ENCODE measurements at regions not wholly inside any gene's neighbourhood (a gene's known extent, or its start where the extent isn't known, plus 50 kb on each side); places are given as distances from the start of the nearest gene placed in this dataset.

DNA sequence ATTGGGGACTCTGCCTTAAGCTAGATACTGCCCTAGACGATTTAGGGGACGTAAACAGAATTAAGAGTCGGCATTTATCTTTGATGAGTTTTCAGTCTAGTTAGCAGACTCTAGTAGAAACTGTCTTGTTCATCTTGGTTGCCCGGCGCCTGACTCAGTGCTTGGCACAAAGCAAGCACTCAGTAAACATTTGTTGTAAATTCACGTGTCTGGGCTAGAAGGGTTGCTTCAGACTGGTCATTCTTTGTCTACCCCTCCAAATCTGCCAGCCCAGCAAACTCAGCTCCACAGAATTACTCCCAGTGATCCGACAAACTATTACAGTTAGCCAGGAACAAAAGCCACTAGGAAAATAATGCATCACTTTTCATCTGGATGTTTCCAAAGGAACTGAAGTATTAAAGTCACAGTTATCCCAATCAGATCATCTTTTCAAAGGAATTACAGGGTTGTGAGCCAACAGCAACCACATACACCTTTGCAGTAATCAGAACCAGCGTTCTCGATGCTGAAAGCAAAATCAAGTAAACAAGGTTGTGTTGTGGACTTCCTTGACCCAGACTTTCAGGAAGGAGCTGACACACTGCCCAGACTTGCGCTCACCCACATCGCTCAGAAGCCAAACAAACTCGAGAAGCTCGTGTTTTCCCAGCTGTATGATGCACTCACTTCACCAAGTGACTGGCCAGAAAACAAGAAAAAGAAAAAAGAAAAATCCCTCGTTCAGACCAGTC, 66.5 kb upstream of the GADD45A start:
- no peak for DNase-seq

DNA sequence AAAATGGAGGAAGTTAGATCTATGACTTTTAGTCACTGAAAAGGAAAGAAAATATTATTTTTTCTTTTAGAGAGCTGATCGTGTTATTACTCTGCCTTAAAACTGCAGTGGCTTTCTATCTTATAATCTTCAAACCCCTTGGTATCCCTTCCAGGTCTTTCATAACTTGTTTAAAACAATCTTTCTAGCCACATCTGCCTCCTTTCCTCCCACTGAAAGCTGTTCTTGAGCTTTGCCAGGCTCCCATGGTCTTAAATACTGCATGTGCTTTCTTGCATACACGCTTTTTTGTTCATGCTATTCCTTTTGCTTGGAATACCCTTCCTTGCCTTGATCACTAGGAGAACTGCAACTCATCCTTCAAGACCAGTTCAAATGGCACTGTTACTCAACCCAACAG, 65.9 kb upstream of the GADD45A start:
- no peak for DNase-seq

DNA sequence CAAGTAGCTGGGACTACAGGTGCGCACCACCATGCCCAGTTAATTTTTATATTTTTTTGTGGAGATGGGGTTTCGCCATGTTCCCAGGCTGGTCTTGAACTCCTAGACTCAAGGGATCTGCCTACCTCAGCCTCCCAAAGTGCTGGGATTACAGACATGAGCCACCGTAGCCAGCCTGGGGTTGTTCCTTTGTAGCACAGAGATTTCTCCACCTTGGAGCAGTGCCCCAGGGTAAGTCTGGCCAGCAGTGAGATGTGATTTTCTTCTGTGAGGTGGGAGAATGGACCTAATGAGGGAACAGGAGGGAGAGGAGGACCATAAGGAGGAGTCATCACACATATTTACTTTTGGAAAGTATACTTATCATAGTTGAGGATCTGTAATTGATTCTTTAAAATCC, 61.1 kb upstream of the GADD45A start:
- DNase-seq, result no peak

DNA sequence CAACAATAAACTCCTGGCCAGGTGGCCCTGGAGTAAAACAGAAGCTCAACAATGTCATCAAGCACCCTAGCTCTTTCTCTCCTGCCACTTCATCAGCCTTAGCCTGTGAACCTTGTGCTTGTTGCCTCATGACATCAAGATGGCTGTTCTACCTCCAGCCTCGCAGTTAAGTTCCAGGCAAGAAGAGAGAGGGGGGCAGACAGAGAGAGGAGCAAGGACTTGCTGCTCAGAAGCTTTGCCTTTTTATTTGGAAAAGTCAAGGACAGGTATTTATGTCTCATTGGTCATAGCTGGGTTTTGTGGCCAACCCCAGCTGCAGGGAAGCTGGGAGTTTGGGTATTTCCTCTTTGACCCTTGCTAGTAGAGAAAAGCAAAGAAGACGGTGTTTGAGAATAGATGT, 60.3 kb upstream of the GADD45A start:
- DNase-seq, result no peak

GRCh38 chr1:67626090-67626860, 58.7 kb upstream of the GADD45A start:
- no peak for DNase-seq

DNA sequence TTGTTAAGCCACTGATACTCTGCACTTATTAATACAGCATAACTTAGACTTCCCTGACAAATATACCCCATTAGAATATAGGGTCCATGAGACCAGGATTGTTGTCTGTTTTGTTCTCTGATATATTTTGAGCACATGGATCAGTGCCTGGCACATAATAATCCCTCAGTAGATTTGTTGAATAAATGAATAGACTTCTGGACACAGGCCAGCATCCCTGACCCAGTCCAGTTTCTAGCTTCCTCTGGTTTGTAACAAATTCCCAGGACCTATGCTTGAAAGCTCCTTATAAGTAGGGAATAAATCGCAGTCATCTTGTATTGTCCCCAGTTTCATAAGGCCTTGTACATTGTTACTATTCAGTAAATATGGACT, 58.2 kb upstream of the GADD45A start:
- DNase-seq, result no peak

DNA sequence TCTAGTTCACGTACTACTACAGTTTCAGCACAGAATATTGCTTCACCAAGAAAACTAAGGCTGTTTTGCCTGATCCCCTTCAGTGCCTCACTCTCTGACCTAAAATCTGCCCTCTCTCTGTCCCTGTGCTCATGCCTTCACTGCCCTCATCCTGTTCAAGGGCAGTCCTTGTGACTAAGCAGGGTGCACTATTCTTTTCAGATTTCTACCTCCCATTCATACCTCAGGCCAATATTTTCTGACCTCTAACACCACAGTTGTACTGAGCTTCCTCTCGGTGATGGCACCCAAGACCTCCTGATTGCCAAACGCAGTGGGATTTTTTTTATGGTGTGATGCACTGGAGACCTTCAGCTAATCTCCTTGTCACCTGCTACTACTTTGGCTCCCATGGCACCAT, 57.7 kb upstream of the GADD45A start:
- no peak for DNase-seq

DNA sequence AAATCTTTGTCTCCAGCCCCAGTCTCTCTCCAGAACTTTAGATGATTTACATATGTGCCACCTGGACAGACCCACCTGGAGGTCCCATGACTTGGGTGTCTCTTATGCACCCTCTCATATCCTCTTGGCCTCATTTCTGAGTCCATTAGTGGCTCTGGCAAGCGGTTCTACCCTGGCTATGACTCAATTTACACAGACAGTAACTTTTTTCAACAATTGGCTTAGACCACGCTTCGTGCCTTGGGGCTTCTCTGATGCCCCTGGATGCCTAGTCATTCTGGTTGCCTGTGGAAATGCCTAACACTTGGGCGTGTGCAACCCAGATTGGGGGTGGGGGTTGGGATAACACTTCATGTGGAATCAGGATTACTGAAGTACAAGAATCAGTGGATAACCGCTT, 57.1 kb upstream of the GADD45A start:
- no peak for DNase-seq

- DNase-seq, result no peak
These were observed 55.5 kb upstream of the GADD45A start for GRCh38 chr1:67629370-67630075.

DNA sequence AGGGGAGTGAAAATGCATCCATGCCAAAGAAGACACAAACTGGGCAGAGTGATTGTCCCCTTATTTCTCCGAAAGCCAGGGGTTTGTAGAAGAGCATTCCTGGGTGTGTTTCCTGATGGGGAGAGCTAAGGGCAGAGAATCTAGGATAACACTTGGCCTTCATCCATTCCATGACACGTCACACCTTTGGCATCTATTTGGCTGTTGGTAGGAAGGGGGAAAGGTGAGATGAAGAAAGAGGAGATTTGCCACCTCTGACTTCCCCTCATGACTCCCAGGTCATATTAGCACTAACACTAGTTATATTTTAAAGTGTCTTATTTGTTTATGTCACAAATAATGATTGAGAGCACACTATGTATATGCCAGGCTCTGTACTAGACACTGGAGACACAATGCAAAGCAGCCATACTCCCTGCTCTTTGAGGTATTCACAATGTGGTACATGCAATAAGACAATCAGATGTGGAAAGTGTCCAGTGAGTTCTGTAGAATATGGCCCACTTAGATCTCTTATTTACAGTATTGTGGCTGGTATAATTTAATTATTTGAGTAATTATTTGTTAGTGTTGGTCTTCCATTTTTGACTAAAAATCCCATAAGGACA, 54.5 kb upstream of the GADD45A start:
- DNase-seq, result no peak

- no peak for DNase-seq
These were observed 52.6 kb upstream of the GADD45A start for GRCh38 chr1:67632356-67632755.

- no peak for DNase-seq
These were observed 52.0 kb upstream of the GADD45A start for GRCh38 chr1:67632811-67633655.

- no peak for DNase-seq
These were observed 50.5 kb upstream of the GADD45A start for GRCh38 chr1:67634396-67634935.

GRCh38 chr1:67635055-67635809, 49.8 kb upstream of the GADD45A start:
- DNase-seq, result no peak
